ENCODE measurements at regions not wholly inside any gene's neighbourhood (a gene's known extent, or its start where the extent isn't known, plus 50 kb on each side); places are given as distances from the start of the nearest gene placed in this dataset.

GRCh38 chrX:33465137-33465536, 253.8 kb upstream of the DMD start:
- no peak for DNase-seq (ENCODE audit: low read depth)

- DNase-seq (ENCODE audit: low read depth), result no peak
Observed at GRCh38 chrX:33457102-33457501, 245.8 kb upstream of the DMD start.

GRCh38 chrX:33447285-33447684, 235.9 kb upstream of the DMD start:
- peak; percentile 27 for DNase-seq (ENCODE audit: low read depth)

- DNase-seq (ENCODE audit: low read depth), result peak; percentile 49
Observed at GRCh38 chrX:33434256-33435092, 223.1 kb upstream of the DMD start.

- DNase-seq (ENCODE audit: low read depth), result no peak
Observed at GRCh38 chrX:33416273-33416805, 205.0 kb upstream of the DMD start.

- DNase-seq (ENCODE audit: low read depth), result no peak
Observed at GRCh38 chrX:33415459-33415858, 204.1 kb upstream of the DMD start.

GRCh38 chrX:33385546-33385945, 174.2 kb upstream of the DMD start:
- no peak for DNase-seq (ENCODE audit: low read depth)

GRCh38 chrX:33379839-33380238, 168.5 kb upstream of the DMD start:
- DNase-seq (ENCODE audit: low read depth), result peak; percentile 3

- no peak for DNase-seq (ENCODE audit: low read depth)
Observed at GRCh38 chrX:33357606-33358005, 146.3 kb upstream of the DMD start.

GRCh38 chrX:33339219-33339618, 127.9 kb upstream of the DMD start:
- DNase-seq (ENCODE audit: low read depth), result peak; percentile 22

GRCh38 chrX:33336783-33337182, 125.4 kb upstream of the DMD start:
- DNase-seq (ENCODE audit: low read depth), result peak; percentile 37

GRCh38 chrX:33333271-33333670, 121.9 kb upstream of the DMD start:
- no peak for DNase-seq (ENCODE audit: low read depth)

GRCh38 chrX:33330798-33331197, 119.4 kb upstream of the DMD start:
- no peak for DNase-seq (ENCODE audit: low read depth)

GRCh38 chrX:33324099-33324498, 112.8 kb upstream of the DMD start:
- DNase-seq (ENCODE audit: low read depth), result no peak

- peak; percentile 42 for DNase-seq (ENCODE audit: low read depth)
Observed at GRCh38 chrX:33307911-33308354, 96.6 kb upstream of the DMD start.

- DNase-seq (ENCODE audit: low read depth), result no peak
Observed at GRCh38 chrX:33298622-33299021, 87.3 kb upstream of the DMD start.

- no peak for DNase-seq (ENCODE audit: low read depth)
Observed at GRCh38 chrX:33285550-33285949, 74.2 kb upstream of the DMD start.

- no peak for DNase-seq (ENCODE audit: low read depth)
Observed at GRCh38 chrX:33277046-33277445, 65.7 kb upstream of the DMD start.

- DNase-seq (ENCODE audit: low read depth), result peak; percentile 12
Observed at GRCh38 chrX:33273535-33273934, 62.2 kb upstream of the DMD start.

- DNase-seq (ENCODE audit: low read depth), result no peak
Observed at GRCh38 chrX:33272986-33273385, 61.6 kb upstream of the DMD start.

Measured in iris pigment epithelial cell (primary cell).